UCSD-AML1 (cell line): ENCODE measurements at regions not wholly inside any gene's neighbourhood (a gene's known extent, or its start where the extent isn't known, plus 50 kb on each side); places are given as distances from the start of the nearest gene placed in this dataset.

Source experiments
- DNase-seq: peaks from one replicate; lab custom pipeline; 2025; ENCODE audit not compliant: unreplicated experiment; lab: John Stamatoyannopoulos, UW

DNA sequence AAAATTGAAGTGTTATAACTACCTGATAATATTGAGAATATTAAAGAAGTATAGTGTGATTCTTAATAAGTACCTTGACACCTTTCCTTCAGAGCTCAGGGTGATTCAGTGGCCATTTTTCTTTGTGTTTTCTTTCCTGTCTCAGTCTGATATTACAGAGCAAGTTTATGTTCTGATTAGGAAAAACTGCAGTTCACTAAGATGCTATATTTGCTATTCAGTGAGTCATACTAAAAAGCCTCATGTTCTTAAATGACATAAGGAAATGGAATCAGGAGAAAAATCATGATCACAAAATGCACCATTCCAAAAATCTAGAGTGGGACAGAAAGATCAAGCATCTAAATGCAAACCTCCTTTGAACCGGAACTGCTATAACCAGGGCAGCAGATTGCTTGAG is 390.6 kb upstream of the ATP2B1 start:
- DNase-seq = no peak

DNA sequence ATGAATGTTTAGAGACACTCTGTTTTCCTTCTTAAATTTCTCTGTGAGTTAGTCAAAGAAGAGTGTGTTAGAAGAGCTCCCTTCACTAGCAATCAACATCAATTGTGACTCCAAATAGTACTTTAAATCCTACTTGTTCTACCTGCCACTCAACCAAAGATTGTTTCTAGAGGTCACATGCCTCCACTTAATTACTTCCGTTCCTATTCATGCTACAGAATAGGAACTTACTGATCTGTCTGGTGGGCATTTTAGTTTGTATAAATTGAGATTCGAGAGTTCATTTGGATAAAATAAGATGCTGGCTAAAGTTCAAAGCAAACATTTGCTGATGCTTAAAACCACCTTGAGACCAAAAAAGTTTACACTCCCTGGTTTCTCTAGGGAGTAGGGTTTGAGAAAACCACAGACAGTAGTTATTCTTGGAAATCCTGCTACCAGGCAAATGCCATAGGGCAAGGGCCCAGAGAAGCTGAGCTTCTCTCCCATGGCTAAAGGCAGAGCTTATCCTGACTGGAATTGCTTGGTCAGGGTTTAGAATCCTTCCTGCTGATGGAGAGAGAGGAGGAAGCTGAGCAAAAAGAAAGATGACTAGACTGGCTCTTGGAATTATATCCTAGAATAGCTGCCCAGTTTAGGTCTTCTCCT is 389.6 kb upstream of the ATP2B1 start:
- no peak for DNase-seq

DNA sequence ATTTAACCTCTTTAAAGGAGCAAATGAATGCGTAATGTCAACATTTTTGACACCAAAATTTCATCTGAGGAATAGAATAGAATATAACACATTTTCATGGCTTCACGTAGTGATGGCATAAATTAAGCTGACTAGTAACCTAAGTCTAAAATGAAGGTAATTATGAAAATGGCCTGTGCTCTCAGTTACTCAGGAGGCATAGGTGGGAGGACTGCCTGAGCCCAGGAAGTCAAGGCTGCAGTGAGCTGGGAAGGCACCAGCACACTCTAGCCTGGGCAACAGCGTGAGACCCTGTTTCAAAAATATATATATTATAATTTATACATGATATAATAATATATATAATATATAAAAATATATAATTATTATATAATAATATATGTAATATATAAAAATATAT is 383.2 kb upstream of the ATP2B1 start:
- DNase-seq = no peak

DNA sequence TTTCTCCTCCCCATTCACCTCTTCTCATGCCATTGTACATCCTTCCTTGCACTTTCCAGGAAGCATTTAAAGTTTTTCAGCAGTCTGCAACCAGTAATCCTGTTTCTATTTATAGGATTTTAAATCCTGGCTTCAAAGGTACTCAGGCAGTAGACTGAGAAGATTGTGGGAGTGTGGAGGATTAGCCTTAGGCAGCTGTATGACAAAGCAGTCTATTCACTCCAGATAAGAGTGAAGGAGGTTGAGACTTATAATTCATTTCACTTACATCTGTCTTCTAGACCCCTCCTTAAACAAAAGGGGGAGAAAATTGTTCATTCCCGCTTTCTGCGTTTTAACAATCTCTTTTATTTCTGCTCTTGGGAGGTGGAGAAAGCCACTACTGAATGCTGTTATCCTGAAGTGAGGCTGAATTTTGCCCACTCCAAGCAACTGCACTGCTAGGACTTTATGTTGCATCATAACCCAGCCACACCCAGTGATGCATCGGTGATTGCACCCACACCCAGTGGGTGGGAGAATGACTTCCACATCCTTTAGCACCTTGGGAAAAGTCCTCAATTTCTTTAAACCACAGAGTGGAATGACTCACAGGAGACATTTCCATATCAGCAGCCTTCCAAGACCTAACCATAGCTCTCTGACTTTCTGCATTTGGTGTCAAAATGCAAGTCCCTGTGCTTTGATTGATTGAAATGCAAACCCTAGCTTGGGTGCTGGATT is 382.5 kb upstream of the ATP2B1 start:
- no peak for DNase-seq

DNA sequence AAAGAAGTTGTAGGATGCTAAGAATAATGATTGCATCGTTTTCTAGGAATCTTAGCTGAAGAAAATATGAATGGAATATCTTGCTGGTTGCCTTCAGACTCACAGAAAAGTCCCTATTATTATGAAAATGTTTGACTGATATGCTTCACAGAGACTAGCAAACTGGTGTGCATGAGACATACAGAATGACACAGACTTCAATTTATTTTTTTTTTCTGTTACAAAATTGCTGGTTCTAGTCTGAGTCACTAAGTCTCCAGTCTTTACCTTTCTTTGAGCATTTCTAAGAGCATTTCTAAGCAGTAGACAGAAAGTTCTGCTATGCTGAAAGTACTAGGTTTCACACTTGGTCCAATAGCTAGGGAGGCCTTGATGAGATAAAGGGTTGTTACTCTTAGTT is 377.6 kb upstream of the ATP2B1 start:
- no peak for DNase-seq

GRCh38 chr12:90085494-90086274 is 377.0 kb upstream of the ATP2B1 start:
- DNase-seq = no peak

DNA sequence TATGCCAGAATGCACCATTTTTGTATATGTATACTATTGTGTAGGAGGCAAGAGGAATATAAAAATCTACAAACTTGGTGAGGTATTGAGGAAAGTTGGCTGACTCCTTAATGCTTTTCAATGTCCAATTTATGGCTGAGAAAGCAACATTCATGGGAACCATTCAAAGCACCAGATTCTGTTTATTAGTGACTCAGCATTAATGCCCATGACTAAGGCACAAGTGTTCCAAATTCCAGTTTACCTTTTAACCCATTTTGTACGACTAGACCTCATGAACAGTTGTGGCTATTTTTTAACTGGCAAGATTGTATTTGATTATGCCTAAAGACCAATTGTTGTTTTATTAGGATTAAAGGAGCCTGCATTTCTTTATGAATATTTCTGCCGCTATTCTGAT is 375.4 kb upstream of the ATP2B1 start:
- DNase-seq = no peak

DNA sequence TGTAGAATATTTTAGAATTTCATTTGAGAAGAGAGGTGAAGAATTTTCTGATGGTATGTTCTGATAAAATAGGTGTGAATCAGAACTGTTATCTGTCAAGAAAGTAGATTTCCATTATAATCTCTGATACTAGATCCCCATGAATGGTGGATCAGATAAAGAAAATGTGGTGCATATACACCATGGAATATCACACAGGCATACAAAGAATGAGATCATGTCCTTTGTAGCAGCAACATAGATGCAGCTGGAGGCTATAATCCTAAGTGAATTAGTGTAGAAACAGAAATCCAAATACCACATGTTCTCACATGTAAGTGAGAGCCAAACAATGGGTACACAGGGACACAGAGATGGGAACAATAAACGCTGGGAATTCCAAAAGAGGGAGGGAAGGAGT is 372.0 kb upstream of the ATP2B1 start:
- DNase-seq = no peak

DNA sequence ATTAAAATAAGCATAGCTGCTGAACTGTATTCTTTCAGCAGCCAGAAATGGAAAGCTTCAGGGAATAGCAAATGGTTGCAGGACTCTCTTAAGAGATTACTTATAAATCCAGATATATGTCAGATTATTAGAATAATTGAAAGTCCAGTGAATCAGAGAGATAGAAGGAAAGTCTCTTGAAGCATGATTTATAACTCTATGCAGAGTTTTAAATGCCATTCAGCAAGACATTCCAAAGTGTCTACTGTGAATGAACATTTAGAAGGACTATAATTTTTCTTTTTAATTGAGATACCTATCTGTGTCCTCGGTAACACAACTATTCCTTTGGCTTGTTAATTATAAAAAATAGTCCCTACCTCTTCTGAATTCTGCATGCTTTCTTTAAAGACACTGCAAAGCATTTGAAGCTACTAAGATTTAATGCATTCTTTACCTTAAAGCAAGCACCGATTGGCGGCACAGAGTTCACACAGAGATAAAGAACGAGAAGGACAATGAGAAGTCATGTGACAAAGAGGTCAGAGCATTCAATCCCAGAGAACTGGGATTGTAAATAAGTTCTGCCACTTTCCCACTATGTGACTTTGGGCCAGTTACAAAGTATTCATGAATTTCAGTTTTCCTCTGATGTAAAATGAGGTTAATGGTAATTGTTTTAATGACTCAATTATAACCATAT is 371.0 kb upstream of the ATP2B1 start:
- DNase-seq = no peak

DNA sequence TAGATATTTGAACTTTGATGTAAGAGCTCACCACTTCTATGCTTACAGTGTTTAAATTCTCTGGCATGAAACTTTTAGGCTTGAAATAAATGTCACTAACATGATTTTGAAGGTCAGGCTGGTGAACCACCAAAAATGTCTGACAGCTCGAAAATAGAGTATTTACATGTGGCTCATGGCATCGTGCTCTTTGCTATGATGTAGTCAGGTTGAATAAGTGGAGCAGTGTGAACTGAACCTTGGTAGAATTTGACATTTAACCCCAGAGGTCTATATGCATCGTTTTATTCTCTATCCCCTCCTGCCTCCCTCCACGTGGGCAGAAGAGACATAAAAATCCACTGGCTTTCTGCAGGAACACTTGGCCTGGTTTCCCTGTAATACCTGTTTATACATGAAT is 369.7 kb upstream of the ATP2B1 start:
- no peak for DNase-seq

DNA sequence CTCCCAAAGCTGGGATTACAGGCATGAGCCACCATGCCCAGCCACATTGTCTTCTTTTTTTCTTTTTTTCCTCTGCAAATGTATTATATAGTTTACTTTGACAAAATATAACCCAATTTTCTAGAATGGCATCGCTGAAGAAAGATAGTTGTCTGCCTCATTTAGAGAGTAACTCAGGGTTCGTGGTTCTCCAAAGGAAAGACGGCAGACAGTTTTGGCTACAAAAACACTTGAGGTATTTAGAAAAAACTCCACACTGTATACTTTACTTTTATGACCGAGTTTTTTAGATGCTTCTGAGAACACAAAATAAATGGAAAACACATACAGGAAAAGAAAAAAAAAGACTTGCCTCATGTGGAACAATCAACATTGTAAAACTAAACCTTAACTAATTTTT is 369.1 kb upstream of the ATP2B1 start:
- DNase-seq = no peak

GRCh38 chr12:90076851-90077319 is 368.2 kb upstream of the ATP2B1 start:
- no peak for DNase-seq

DNA sequence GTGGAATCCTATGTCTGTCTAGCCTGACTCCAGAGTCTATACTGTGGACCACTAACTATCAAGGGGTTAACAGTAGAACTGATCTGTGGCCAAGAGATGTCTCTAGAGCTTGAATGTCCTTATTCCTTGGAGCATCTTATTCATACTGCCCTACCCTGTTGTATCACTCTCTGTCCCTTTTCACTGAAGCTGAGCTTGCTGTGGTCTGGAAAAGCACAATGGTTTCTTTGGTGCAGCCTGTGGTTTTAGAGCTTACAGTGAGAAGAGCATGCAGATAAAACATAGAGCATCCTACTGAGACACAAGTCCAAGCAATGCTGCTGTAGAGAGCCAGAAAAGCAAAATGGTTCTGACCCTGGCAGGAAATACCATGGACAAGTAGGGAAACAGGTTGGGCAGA is 367.0 kb upstream of the ATP2B1 start:
- no peak for DNase-seq

- DNase-seq = no peak
These were observed 365.4 kb upstream of the ATP2B1 start for GRCh38 chr12:90074086-90074485.

DNA sequence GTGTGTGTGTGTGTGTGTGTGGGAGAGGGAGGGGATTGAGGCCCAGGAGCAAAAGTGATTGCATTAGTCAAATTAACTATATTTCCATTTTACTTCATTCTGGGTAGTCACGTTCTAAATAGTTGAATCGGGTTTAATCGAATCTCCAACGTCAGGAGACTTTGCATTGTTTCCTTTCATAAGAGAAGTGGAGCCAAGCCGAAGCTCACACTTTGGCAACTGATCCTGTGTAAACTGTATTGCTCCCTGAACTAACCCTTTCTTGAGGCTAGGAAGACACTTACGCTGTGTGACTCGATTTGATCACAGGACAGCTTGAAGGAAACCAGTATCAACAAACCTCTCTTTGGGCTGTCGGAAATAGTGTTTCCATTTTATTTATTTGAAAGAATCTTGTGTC is 363.4 kb upstream of the ATP2B1 start:
- no peak for DNase-seq

GRCh38 chr12:90069711-90070110 is 361.1 kb upstream of the ATP2B1 start:
- DNase-seq = no peak

DNA sequence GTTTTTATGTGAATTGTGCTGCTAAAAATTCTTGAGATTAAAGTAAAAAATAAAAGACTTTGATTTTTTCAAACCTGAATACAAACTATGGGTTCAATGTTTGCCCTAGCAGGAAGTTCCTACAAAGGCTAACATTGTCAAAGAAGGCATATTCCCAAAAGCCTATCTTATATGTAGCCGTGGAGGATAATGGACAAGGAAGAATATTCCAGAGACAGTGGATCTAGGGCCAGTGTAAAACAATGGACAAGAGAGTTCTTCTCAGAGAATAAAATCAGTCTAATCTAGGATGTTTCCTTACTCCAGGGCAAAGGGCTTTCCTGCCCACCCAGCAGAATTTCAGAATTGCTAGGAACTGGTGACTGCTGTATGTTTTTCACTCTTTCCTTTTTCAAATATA is 359.2 kb upstream of the ATP2B1 start:
- no peak for DNase-seq

DNA sequence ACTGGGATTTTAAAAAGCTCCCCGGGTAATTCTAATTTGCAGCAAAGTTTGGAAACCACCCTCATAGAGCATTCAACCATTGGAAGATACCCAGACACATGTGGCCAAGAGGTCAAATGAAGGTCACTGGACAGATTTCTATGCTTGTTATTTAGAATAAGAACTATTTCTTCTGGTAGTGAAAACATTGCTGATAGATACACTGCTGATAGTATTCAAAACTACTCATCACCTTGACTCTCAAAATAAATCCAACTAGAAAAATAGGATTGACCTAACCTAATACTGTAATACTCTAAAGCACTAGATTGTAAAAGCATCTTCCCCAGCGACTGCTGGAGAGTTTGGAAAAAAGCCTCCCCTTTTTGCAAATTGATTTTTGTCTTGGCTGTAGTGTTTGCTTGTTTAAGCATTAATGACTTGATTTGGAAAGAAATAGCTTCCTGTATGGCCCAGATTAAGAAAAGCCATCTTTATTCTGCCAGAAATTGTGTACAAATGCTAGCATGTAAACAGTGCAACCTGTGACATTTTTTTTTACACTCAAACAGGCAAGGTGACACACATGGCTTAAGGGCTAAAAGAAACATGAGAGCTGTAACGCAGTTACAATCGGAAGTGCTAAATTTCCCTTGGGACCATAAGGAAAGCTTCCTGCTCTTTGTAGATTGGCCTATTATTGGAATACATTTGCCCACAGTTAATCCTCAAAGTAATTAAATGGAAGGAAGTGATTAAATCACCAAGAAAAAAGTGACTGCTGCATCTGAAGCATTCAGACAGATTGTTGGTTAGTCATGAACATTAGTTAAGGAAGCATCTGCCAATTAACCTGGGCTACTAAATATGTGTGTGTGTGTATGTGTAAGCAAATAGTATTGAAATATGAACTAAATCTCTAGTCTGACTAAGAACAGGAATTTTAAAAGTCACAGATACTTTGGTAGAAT is 356.5 kb upstream of the ATP2B1 start:
- DNase-seq = no peak

DNA sequence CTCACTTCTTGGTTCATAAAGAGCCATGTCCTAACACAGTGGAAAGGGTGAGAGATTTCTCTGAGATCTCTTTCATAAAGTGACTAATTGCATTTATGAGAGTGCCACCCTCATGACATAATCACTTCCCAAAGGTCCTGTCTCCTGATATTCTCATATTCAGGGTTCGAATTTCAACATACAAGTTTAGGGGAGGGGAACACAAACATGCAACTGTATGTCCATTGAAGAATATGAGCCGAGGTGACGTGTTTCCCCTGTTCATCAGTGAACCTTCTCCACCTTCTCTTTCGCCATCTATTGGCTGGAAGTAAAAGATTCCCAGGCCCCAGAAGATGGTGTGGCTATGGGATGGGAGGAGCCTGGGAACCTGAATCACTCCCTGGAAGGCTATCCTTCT is 354.2 kb upstream of the ATP2B1 start:
- no peak for DNase-seq

DNA sequence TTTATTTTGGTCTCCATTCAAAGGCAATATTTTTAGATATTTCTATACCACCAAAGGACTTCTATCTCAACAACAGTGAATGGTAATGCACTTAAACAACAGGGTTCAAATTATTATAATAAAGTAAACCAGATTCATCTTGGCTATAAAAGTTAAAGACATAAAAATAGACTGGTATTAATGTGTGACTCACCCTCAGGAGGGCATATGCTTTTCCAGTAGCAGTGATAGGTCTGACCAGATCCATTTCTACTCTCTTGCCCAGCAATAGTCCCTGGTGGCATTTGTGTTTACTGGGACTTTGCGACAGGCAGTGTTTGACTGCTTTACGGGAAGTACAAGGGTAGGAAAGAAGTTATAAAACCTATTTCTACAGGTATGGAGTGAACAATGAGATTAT is 353.2 kb upstream of the ATP2B1 start:
- DNase-seq = no peak
